Erythroblast (primary cell): ENCODE measurements at regions not wholly inside any gene's neighbourhood (a gene's known extent, or its start where the extent isn't known, plus 50 kb on each side); places are given as distances from the start of the nearest gene placed in this dataset.

Source experiments
- GATA1 ChIP-seq: IDR thresholded peaks from 2 replicates; pipeline ENCODE4 v1.6.1; 2011; ENCODE audit warnings: low read depth, mild to moderate bottlenecking, control low read depth, low read length, moderate library complexity
- POLR2A ChIP-seq: IDR thresholded peaks from 2 replicates; pipeline ENCODE4 v1.6.1; 2011; ENCODE audit warnings: mild to moderate bottlenecking, low read length

DNA sequence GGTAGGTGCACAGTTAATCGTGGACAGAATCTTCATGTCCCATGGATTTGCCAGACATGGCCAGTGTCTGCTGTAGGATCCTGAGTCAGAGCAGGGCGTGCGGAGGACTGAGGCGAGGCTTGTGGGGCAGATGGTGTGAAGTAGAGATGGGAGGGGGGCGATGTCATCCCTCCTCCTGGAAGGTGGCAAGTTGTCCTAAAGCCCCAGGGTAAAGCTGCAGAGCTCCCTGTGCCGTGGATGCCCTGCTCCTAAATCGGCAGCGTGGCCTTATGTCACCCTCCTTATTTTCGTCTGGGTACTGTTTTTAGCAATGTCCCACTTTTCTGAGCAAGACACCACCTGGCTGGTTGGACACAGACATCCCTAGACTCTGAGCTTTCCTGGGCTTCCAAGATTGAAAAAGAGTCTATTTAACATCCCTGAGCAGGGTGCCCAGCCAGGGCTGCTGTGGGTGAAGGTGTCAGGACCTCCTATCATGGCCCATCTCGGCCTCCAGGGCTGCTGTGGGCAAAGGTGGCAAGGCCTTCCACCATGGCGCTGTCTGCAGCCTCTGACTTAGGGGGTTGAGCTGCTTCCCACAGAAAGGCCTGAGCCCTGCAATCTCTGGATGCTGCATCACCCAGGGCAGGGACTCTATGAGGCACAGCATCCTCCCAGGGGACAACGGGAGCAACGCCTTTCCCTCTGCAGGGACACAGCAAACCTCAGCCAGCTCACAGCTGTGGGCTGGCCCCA lies 145.4 kb downstream of the TTLL2 start:
- TF ChIP-seq POLR2A (no peak), GATA1 (no peak)
